ENCODE measurements at regions not wholly inside any gene's neighbourhood (a gene's known extent, or its start where the extent isn't known, plus 50 kb on each side); places are given as distances from the start of the nearest gene placed in this dataset.

- DNase-seq (no peak), ATAC-seq (no peak)
- no peaks in the 10 kb centered on the region for H3K4me1 ChIP-seq (ENCODE audit: low read depth)
- no peak overlapping the region for H3K4me3 ChIP-seq
- intact Hi-C loops (cut with DNase I, micrococcal nuclease), result no loop called here
- no peaks in the 10 kb centered on the region for H3K9me3 ChIP-seq
- H3K36me3 ChIP-seq (ENCODE audit: low read depth), result no peaks in the 10 kb centered on the region
- TF ChIP-seq CTCF (IDR thresholded peaks at IDR 0.05), result no peak
Observed at GRCh38 chr13:111541752-111542529, 221.5 kb downstream of the TEX29 start.

GRCh38 chr13:111542530-111543341, 222.3 kb downstream of the TEX29 start:
- DNase-seq, result no peak
- Histone ChIP-seq H3K9me3 (no peaks in the 10 kb centered on the region), H3K4me3 (no peak overlapping the region), H3K4me1 (ENCODE audit: low read depth) (no peaks in the 10 kb centered on the region), H3K36me3 (ENCODE audit: low read depth) (no peaks in the 10 kb centered on the region)
- intact Hi-C loops (cut with DNase I, micrococcal nuclease), result no loop called here
- no peak for TF ChIP-seq CTCF (IDR thresholded peaks at IDR 0.05)
- ATAC-seq, result no peak

- no peak overlapping the region for H3K4me3 ChIP-seq
- no peaks in the 10 kb centered on the region for H3K36me3 ChIP-seq (ENCODE audit: low read depth)
- H3K9me3 ChIP-seq, result no peaks in the 10 kb centered on the region
- no peak for ATAC-seq
- no peak for DNase-seq
- H3K4me1 ChIP-seq (ENCODE audit: low read depth), result no peaks in the 10 kb centered on the region
- intact Hi-C loops (cut with DNase I, micrococcal nuclease), result no loop called here
- no peak for TF ChIP-seq CTCF (IDR thresholded peaks at IDR 0.05)
Observed at GRCh38 chr13:111546921-111547675, 226.7 kb downstream of the TEX29 start.

GRCh38 chr13:111547726-111548273, 227.4 kb downstream of the TEX29 start:
- no peak overlapping the region for H3K4me3 ChIP-seq
- no peaks in the 10 kb centered on the region for H3K9me3 ChIP-seq
- ATAC-seq (no peak), DNase-seq (no peak)
- no peak for TF ChIP-seq CTCF (IDR thresholded peaks at IDR 0.05)
- no peaks in the 10 kb centered on the region for H3K36me3 ChIP-seq (ENCODE audit: low read depth)
- no peaks in the 10 kb centered on the region for H3K4me1 ChIP-seq (ENCODE audit: low read depth)
- intact Hi-C loops (cut with DNase I, micrococcal nuclease), result no loop called here

- ATAC-seq (no peak), DNase-seq (no peak)
- Histone ChIP-seq H3K36me3 (ENCODE audit: low read depth) (no peaks in the 10 kb centered on the region), H3K9me3 (no peaks in the 10 kb centered on the region), H3K4me1 (ENCODE audit: low read depth) (no peaks in the 10 kb centered on the region), H3K4me3 (no peak overlapping the region)
- intact Hi-C loops (cut with DNase I, micrococcal nuclease), result no loop called here
- TF ChIP-seq CTCF (IDR thresholded peaks at IDR 0.05), result no peak
Observed at GRCh38 chr13:111548301-111548700, 227.9 kb downstream of the TEX29 start.

Measured in mucosa of descending colon (tissue), 3 donors.